Nephron (organoid): ENCODE measurements at regions not wholly inside any gene's neighbourhood (a gene's known extent, or its start where the extent isn't known, plus 50 kb on each side); places are given as distances from the start of the nearest gene placed in this dataset.

Experiments
- H3K27ac Mint-ChIP-seq, 3 experiments: 2 replicates each; pipeline ENCODE4 v1.8.0; 2020; ENCODE audit warnings: mixed read lengths in 3 of 3, mild to moderate bottlenecking in 2 of 3, moderate library complexity in 1 of 3
- H3K27me3 Mint-ChIP-seq: 2 replicates; pipeline ENCODE4 v1.8.0; 2021; ENCODE audit warnings: low read depth, mild to moderate bottlenecking, moderate library complexity, mixed read lengths
- H3K36me3 Mint-ChIP-seq: 2 replicates; pipeline ENCODE4 v1.8.0; 2020; ENCODE audit warnings: low read depth, mixed read lengths
- H3K4me1 Mint-ChIP-seq: 2 replicates; pipeline ENCODE4 v1.8.0; 2020; ENCODE audit warnings: mixed read lengths
- H3K4me3 Mint-ChIP-seq, 3 experiments: 2 replicates each; pipeline ENCODE4 v1.8.0; 2020; ENCODE audit warnings: mild to moderate bottlenecking in 3 of 3, mixed read lengths in 3 of 3, moderate library complexity in 2 of 3
- H3K9me3 Mint-ChIP-seq: 2 replicates; pipeline ENCODE4 v1.8.0; 2020; ENCODE audit warnings: mixed read lengths
- CTCF ChIP-seq, 3 experiments: fragments of 200-600 bp; sonication (generic); IDR thresholded peaks; one replicate each; pipeline ENCODE4 v1.5.0; 2021; ENCODE audit warnings: antibody characterized with exemption in 3 of 3; ENCODE audit not compliant: unreplicated experiment in 3 of 3

- H3K36me3 Mint-ChIP-seq: no peaks in the 10 kb centered on the region
- no peak overlapping the region for H3K27ac Mint-ChIP-seq
- H3K4me3 Mint-ChIP-seq: no peak overlapping the region
- no peaks in the 10 kb centered on the region for H3K9me3 Mint-ChIP-seq
- H3K27me3 Mint-ChIP-seq: no peaks in the 10 kb centered on the region
- no peak for TF ChIP-seq CTCF (IDR thresholded peaks at IDR 0.05; ENCODE audit: unreplicated experiment in 3 of 3)
- H3K4me1 Mint-ChIP-seq: peaks cover 21% of the 10 kb centered on the region
These were observed 249.3 kb downstream of the REEP3 start for GRCh38 chr10:63770523-63770922.

GRCh38 chr10:63772491-63772890 is 251.3 kb downstream of the REEP3 start:
- H3K36me3 Mint-ChIP-seq: no peaks in the 10 kb centered on the region
- H3K4me1 Mint-ChIP-seq: peaks cover 6% of the 10 kb centered on the region
- no peak overlapping the region for H3K4me3 Mint-ChIP-seq
- no peaks in the 10 kb centered on the region for H3K27me3 Mint-ChIP-seq
- H3K9me3 Mint-ChIP-seq: no peaks in the 10 kb centered on the region
- H3K27ac Mint-ChIP-seq: peak overlapping the region in 1 of 3 experiments; percentile 37
- no peak for TF ChIP-seq CTCF (IDR thresholded peaks at IDR 0.05; ENCODE audit: unreplicated experiment in 3 of 3)

- no peak for TF ChIP-seq CTCF (IDR thresholded peaks at IDR 0.05; ENCODE audit: unreplicated experiment in 3 of 3)
- Mint-ChIP-seq H3K4me3 (no peak overlapping the region), H3K27ac (no peak overlapping the region), H3K9me3 (no peaks in the 10 kb centered on the region), H3K36me3 (no peaks in the 10 kb centered on the region), H3K27me3 (no peaks in the 10 kb centered on the region), H3K4me1 (peaks cover under 1% of the 10 kb centered on the region)
These were observed 251.9 kb downstream of the REEP3 start for GRCh38 chr10:63773106-63773505.

- no peak overlapping the region for H3K4me3 Mint-ChIP-seq
- no peaks in the 10 kb centered on the region for H3K4me1 Mint-ChIP-seq
- no peak for TF ChIP-seq CTCF (IDR thresholded peaks at IDR 0.05; ENCODE audit: unreplicated experiment in 3 of 3)
- peak overlapping the region; percentile 16 to 24 (median 24) for H3K27ac Mint-ChIP-seq
- H3K36me3 Mint-ChIP-seq: no peaks in the 10 kb centered on the region
- no peaks in the 10 kb centered on the region for H3K27me3 Mint-ChIP-seq
- no peaks in the 10 kb centered on the region for H3K9me3 Mint-ChIP-seq
These were observed 252.8 kb downstream of the REEP3 start for GRCh38 chr10:63773962-63774361.

GRCh38 chr10:63780101-63780500 is 258.9 kb downstream of the REEP3 start:
- no peaks in the 10 kb centered on the region for H3K27me3 Mint-ChIP-seq
- peaks cover 20% of the 10 kb centered on the region for H3K4me1 Mint-ChIP-seq
- H3K9me3 Mint-ChIP-seq: no peaks in the 10 kb centered on the region
- no peak overlapping the region for H3K4me3 Mint-ChIP-seq
- TF ChIP-seq CTCF (IDR thresholded peaks at IDR 0.05; ENCODE audit: unreplicated experiment in 3 of 3): no peak
- no peaks in the 10 kb centered on the region for H3K36me3 Mint-ChIP-seq
- peak overlapping the region in 1 of 3 experiments; percentile 70 for H3K27ac Mint-ChIP-seq

- H3K36me3 Mint-ChIP-seq: no peaks in the 10 kb centered on the region
- H3K4me3 Mint-ChIP-seq: no peak overlapping the region
- H3K9me3 Mint-ChIP-seq: peaks cover 2% of the 10 kb centered on the region
- H3K4me1 Mint-ChIP-seq: peaks cover 25% of the 10 kb centered on the region
- no peaks in the 10 kb centered on the region for H3K27me3 Mint-ChIP-seq
- peak overlapping the region in 2 of 3 experiments; percentile 43 to 70 for H3K27ac Mint-ChIP-seq
- TF ChIP-seq CTCF (IDR thresholded peaks at IDR 0.05; ENCODE audit: unreplicated experiment in 3 of 3): no peak
These were observed 260.0 kb downstream of the REEP3 start for GRCh38 chr10:63781226-63781625.
